ENCODE measurements at regions not wholly inside any gene's neighbourhood (a gene's known extent, or its start where the extent isn't known, plus 50 kb on each side); places are given as distances from the start of the nearest gene placed in this dataset.

DNA sequence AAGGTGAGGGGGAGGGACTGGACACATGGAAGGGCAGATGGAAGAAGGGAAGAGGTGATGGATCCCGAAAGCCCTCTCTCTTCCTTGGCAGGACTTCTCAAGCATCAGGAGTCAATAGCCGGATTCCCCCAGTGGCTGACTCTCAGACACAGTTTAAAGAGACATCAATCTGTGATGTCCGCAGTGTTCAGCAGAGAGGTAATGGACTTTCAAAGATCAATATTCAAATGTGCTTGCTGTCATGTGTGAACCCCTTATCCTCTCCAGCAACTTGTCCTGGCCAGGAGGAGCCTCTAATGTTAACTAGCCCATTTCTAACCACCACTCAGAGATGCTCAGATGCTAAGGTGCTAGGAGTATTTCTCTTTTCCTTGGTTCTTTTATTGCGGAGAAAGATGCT lies 392.2 kb downstream of the IRX1 start:
- TF ChIP-seq, protein P1, sequence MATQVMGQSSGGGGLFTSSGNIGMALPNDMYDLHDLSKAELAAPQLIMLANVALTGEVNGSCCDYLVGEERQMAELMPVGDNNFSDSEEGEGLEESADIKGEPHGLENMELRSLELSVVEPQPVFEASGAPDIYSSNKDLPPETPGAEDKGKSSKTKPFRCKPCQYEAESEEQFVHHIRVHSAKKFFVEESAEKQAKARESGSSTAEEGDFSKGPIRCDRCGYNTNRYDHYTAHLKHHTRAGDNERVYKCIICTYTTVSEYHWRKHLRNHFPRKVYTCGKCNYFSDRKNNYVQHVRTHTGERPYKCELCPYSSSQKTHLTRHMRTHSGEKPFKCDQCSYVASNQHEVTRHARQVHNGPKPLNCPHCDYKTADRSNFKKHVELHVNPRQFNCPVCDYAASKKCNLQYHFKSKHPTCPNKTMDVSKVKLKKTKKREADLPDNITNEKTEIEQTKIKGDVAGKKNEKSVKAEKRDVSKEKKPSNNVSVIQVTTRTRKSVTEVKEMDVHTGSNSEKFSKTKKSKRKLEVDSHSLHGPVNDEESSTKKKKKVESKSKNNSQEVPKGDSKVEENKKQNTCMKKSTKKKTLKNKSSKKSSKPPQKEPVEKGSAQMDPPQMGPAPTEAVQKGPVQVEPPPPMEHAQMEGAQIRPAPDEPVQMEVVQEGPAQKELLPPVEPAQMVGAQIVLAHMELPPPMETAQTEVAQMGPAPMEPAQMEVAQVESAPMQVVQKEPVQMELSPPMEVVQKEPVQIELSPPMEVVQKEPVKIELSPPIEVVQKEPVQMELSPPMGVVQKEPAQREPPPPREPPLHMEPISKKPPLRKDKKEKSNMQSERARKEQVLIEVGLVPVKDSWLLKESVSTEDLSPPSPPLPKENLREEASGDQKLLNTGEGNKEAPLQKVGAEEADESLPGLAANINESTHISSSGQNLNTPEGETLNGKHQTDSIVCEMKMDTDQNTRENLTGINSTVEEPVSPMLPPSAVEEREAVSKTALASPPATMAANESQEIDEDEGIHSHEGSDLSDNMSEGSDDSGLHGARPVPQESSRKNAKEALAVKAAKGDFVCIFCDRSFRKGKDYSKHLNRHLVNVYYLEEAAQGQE (IDR thresholded peaks at IDR 0.05; ENCODE audit: insufficient read depth in 1 of 2, low read depth in 2 of 2, low read length in 2 of 2) = no peak
- TF ChIP-seq POLR2AphosphoS5 (IDR thresholded peaks at IDR 0.05; ENCODE audit: low read depth, low read length) (no peak), FOXP2 (optimal IDR thresholded peaks at IDR 0.05; ENCODE audit: borderline replicate concordance, extremely low read depth, extremely low read length, insufficient read depth) (no peak), TAF1 (IDR thresholded peaks at IDR 0.05; ENCODE audit: borderline replicate concordance, insufficient read depth, low read length) (no peak), SIN3A (IDR thresholded peaks at IDR 0.05; ENCODE audit: borderline replicate concordance, insufficient read depth, low read length) (no peak)

DNA sequence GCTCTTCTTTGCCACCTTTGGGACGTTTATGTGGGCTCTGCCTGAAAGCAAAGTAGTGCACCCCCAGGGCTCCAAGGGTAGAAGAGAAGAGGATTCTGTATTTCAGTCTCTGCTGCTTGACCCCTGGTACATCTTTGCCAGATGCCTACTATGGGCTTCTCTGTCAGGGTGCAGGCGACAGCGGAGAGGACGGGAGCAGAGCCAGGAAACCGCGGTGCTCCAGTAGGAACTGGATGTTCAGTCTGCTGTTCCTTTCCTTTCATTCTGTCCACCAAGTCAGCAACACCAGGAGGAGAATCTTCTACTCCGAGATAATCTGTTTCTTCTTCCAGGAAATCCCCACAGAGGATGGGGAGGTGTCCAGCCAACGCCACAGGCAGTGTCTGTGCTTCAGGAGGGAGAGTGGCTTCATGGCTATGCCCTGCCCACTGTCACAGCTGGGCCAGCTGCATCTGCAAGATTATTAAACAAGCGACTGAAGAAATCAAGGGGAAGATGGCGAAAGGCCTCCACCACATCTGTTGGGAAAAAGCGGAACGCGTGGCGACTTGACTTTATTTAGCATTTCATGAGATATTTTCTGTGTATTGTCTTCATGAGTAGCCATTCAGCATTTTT lies 398.3 kb downstream of the IRX1 start:
- TF ChIP-seq, protein P1 (IDR thresholded peaks at IDR 0.05; ENCODE audit: insufficient read depth in 1 of 2, low read depth in 2 of 2, low read length in 2 of 2) = no peak
- no peak for TF ChIP-seq FOXP2 (optimal IDR thresholded peaks at IDR 0.05; ENCODE audit: borderline replicate concordance, extremely low read depth, extremely low read length, insufficient read depth)
- TF ChIP-seq POLR2AphosphoS5 (IDR thresholded peaks at IDR 0.05; ENCODE audit: low read depth, low read length) = no peak
- TF ChIP-seq TAF1 (IDR thresholded peaks at IDR 0.05; ENCODE audit: borderline replicate concordance, insufficient read depth, low read length) = no peak
- TF ChIP-seq SIN3A (IDR thresholded peaks at IDR 0.05; ENCODE audit: borderline replicate concordance, insufficient read depth, low read length) = no peak

DNA sequence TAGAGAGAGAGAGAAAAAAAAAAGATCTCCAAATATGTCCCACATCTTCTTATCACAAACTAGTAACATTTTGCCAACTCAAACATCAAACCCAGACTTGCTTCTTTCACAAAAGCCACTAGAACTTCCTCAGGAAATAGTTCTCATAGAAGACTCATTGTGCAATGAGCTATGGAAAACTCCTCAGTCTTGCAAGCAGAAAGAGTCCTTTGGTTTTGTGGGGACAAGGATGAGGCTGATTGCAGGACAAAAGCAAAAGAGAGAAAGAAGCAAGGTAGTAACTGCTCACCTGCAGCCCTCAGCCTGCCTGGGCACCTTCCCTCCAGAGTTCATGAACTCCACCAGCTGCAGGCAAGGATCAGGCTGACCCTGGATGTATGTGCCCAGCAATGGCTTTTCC lies 399.0 kb downstream of the IRX1 start:
- TF ChIP-seq TAF1 (IDR thresholded peaks at IDR 0.05; ENCODE audit: borderline replicate concordance, insufficient read depth, low read length) (no peak), FOXP2 (optimal IDR thresholded peaks at IDR 0.05; ENCODE audit: borderline replicate concordance, extremely low read depth, extremely low read length, insufficient read depth) (no peak), SIN3A (IDR thresholded peaks at IDR 0.05; ENCODE audit: borderline replicate concordance, insufficient read depth, low read length) (no peak), POLR2AphosphoS5 (IDR thresholded peaks at IDR 0.05; ENCODE audit: low read depth, low read length) (no peak)
- TF ChIP-seq, protein P1 (IDR thresholded peaks at IDR 0.05; ENCODE audit: insufficient read depth in 1 of 2, low read depth in 2 of 2, low read length in 2 of 2) = no peak

DNA sequence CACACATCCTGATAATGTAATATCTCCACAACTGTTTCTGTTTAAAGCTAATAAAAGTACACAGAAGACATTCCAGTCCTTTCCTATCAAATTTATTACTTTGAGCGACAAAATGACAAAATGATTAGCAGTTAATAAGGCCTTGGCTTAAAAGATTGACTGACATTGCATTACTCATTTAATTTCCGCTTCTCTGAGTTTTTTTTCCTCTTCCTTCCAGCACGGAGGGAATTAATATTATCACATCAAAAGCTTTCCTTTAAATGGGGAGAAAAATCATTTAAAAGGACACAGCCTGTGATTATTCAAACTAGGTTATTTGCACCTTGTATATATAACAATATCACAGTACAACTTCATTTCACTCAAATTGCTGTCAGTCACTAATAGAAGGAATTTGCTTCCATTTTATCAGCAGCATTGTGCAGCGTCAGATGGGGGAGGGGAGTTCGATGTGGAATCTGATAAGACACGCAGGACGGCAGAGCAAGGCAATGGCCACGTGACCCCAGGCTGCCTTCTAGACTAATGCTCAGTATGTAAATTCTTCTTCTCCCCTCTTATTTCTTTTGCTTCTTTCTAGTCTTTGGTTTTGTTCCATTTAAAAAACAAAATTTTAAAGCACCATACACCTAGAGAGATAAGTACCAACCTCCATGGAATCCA lies 400.5 kb downstream of the IRX1 start:
- TF ChIP-seq SIN3A (IDR thresholded peaks at IDR 0.05; ENCODE audit: borderline replicate concordance, insufficient read depth, low read length) (no peak), FOXP2 (optimal IDR thresholded peaks at IDR 0.05; ENCODE audit: borderline replicate concordance, extremely low read depth, extremely low read length, insufficient read depth) (no peak), TAF1 (IDR thresholded peaks at IDR 0.05; ENCODE audit: borderline replicate concordance, insufficient read depth, low read length) (no peak), POLR2AphosphoS5 (IDR thresholded peaks at IDR 0.05; ENCODE audit: low read depth, low read length) (no peak)
- TF ChIP-seq, protein P1 (IDR thresholded peaks at IDR 0.05; ENCODE audit: insufficient read depth in 1 of 2, low read depth in 2 of 2, low read length in 2 of 2) = no peak

Data from PFSK-1 (cell line).